SK-N-SH (cell line): ENCODE measurements at regions not wholly inside any gene's neighbourhood (a gene's known extent, or its start where the extent isn't known, plus 50 kb on each side); places are given as distances from the start of the nearest gene placed in this dataset.

Experiments used
- CTCF ChIP-seq: fragments of 200-600 bp; sonication (generic); IDR thresholded peaks from 2 replicates; pipeline ENCODE4 v1.6.1; 2017; ENCODE audit warnings: antibody characterized with exemption, mild to moderate bottlenecking, moderate library complexity
- REST ChIP-seq: IDR thresholded peaks from 2 replicates; pipeline ENCODE4 v1.6.1; 2012; ENCODE audit warnings: mild to moderate bottlenecking, low read depth, low read length, moderate library complexity

GRCh38 chr6:37580176-37580955, 80.7 kb upstream of the CCDC167 start:
- TF ChIP-seq REST (no peak), CTCF (no peak)
